RWPE2 (cell line): ENCODE measurements at regions not wholly inside any gene's neighbourhood (a gene's known extent, or its start where the extent isn't known, plus 50 kb on each side); places are given as distances from the start of the nearest gene placed in this dataset.

Experiments
- ATAC-seq: fragments of 200-7000 bp; cut with Tn5 transposase; 3 replicates; pipeline ENCODE4 v1.9.1; 2021; ENCODE audit warnings: low read depth
- DNase-seq: peaks from one replicate; pipeline ENCODE4 v3.0.0-alpha.2; 2020; ENCODE audit warnings: low spot score
- H3K27ac ChIP-seq: fragments of 450-650 bp; 2 replicates; pipeline ENCODE4 v1.5.1; 2017; ENCODE audit warnings: mild to moderate bottlenecking; ENCODE audit not compliant: poor library complexity, severe bottlenecking
- H3K27me3 ChIP-seq: fragments of 250-450 bp; sonication (Bioruptor Pico); 2 replicates; pipeline ENCODE4 v1.5.1; 2021; ENCODE audit warnings: mild to moderate bottlenecking, moderate library complexity; ENCODE audit not compliant: insufficient read depth, poor library complexity, severe bottlenecking
- H3K36me3 ChIP-seq: fragments of 250-450 bp; sonication (Bioruptor Pico); 2 replicates; pipeline ENCODE4 v1.5.1; 2020; ENCODE audit warnings: low read depth, mild to moderate bottlenecking, moderate library complexity
- H3K4me1 ChIP-seq: fragments of 250-450 bp; sonication (Bioruptor Pico); 2 replicates; pipeline ENCODE4 v1.5.1; 2021; ENCODE audit warnings: mild to moderate bottlenecking, moderate library complexity; ENCODE audit not compliant: insufficient read depth, poor library complexity, severe bottlenecking
- H3K4me3 ChIP-seq: fragments of 250-450 bp; sonication (Bioruptor Pico); 2 replicates; pipeline ENCODE4 v1.5.1; 2021; ENCODE audit warnings: mild to moderate bottlenecking, moderate library complexity; ENCODE audit not compliant: severe bottlenecking
- H3K9me3 ChIP-seq: fragments of 250-450 bp; sonication (Bioruptor Pico); 2 replicates; pipeline ENCODE4 v1.5.1; 2021; ENCODE audit warnings: mild to moderate bottlenecking, moderate library complexity; ENCODE audit not compliant: severe bottlenecking
- TF ChIP-seq, protein P1 (sequence below): fragments of 450-650 bp; IDR thresholded peaks from one replicate; pipeline ENCODE4 v1.5.1; 2017; ENCODE audit warnings: mild to moderate bottlenecking, moderate library complexity; ENCODE audit not compliant: poor library complexity, severe bottlenecking

DNA sequence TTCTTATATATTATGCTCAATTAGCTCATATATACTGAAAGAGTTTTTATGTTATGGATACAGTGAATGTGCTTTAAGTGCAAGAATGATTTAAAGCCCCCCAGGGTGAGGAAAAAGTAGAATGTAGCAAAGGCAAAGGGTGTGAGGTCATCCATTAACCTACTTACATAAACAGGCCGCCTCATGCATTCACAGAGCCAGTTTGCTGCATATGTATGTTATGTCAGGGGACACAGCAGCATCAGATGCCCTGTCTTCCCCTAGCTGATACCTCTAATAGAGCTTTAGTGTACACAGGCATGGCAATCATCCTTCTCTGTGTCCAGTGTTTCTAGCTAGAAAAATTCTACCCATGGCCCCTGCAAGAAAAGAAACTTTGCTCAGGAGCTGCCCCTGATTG, 187.8 kb upstream of the FSHR start:
- Histone ChIP-seq H3K4me3 (no peak overlapping the region), H3K9me3 (no peaks in the 10 kb centered on the region), H3K4me1 (no peaks in the 10 kb centered on the region), H3K27ac (no peak overlapping the region), H3K27me3 (no peaks in the 10 kb centered on the region), H3K36me3 (no peaks in the 10 kb centered on the region)
- TF ChIP-seq, protein P1, sequence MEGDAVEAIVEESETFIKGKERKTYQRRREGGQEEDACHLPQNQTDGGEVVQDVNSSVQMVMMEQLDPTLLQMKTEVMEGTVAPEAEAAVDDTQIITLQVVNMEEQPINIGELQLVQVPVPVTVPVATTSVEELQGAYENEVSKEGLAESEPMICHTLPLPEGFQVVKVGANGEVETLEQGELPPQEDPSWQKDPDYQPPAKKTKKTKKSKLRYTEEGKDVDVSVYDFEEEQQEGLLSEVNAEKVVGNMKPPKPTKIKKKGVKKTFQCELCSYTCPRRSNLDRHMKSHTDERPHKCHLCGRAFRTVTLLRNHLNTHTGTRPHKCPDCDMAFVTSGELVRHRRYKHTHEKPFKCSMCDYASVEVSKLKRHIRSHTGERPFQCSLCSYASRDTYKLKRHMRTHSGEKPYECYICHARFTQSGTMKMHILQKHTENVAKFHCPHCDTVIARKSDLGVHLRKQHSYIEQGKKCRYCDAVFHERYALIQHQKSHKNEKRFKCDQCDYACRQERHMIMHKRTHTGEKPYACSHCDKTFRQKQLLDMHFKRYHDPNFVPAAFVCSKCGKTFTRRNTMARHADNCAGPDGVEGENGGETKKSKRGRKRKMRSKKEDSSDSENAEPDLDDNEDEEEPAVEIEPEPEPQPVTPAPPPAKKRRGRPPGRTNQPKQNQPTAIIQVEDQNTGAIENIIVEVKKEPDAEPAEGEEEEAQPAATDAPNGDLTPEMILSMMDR: no peak
- no peak for ATAC-seq
- DNase-seq: no peak

DNA sequence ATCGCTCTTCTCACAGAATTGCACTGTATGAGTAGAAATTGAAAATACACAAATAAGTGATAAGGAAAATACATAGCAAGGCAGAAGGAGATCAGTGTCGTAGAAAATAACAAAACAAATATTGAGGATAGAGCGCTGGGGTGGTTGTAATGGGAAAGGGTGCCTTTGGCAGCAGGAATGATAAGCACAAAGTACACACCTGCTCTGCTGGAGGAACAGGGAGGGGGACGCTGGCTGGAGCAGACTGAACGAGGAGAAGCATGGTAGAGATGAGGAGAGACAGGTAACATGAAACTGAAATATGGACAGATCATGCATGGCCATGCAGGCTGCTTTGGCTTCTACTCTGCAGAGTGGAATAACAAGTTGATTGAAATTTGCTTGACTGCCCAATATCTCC, 181.2 kb upstream of the FSHR start:
- TF ChIP-seq, protein P1: no peak
- no peak for ATAC-seq
- Histone ChIP-seq H3K27ac (no peak overlapping the region), H3K9me3 (no peaks in the 10 kb centered on the region), H3K4me1 (no peaks in the 10 kb centered on the region), H3K36me3 (no peaks in the 10 kb centered on the region), H3K4me3 (no peak overlapping the region), H3K27me3 (no peaks in the 10 kb centered on the region)
- no peak for DNase-seq

DNA sequence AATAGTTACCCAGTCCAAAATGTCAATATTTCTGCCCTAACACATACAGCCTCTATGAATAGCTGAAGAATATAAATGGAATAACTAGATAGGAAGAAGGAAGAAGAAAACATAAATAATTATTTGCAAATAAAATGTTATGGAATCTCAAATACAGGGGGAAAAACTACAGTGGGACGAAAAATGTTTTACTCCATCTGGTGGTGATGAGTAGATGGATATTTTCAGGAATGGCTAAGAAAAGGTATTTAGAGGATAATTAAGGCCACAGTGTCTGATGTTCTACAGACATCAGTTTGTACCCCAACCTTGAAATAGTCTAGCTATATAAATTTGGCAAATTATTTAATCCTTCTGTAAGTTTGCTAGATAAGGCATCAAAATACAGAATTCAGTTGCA, 178.1 kb upstream of the FSHR start:
- no peak overlapping the region for H3K4me3 ChIP-seq
- no peak overlapping the region for H3K27ac ChIP-seq
- TF ChIP-seq, protein P1: no peak
- ATAC-seq (no peak), DNase-seq (no peak)
- no peaks in the 10 kb centered on the region for H3K4me1 ChIP-seq
- H3K27me3 ChIP-seq: no peaks in the 10 kb centered on the region
- no peaks in the 10 kb centered on the region for H3K36me3 ChIP-seq
- no peaks in the 10 kb centered on the region for H3K9me3 ChIP-seq

DNA sequence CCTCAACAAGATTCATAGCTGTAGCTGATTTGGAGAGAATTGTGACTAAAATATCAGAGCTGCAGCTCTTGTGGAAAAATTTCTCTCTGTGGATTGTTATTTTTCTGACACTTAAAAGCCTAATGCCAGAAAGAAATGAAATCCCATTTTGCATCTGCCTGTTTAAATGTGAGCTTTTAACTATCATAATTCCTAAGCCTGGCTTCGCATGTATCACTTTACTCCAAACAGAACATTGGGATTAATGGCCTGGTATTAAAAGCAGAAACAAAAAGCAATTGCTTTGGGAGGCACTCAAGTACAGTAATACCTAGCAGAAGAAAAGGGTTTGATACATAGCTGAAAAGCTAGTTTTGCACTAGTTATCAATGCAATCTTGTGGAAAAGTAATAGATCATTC, 164.2 kb upstream of the FSHR start:
- Histone ChIP-seq H3K27me3 (no peaks in the 10 kb centered on the region), H3K27ac (no peak overlapping the region), H3K4me1 (no peaks in the 10 kb centered on the region), H3K4me3 (no peak overlapping the region), H3K36me3 (no peaks in the 10 kb centered on the region), H3K9me3 (no peaks in the 10 kb centered on the region)
- DNase-seq: no peak
- TF ChIP-seq, protein P1: no peak
- ATAC-seq: no peak

DNA sequence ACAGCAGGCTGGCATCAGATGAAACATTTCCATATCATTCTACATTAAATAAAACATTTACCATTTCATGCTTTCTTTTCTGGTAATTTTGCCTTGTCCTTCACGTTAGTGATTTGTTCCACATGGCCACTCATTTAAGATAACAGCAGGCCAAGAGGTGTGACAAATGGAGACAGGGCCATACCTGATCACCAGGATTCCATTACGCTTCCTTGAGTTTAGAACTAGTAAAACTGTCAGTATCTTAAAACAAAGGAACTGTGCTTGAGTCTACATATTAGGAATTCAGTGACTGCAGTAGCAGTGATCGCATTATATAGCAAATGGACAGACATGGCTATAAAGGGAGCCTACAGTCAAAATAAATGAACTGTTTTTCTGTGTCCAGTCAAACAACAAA, 155.1 kb upstream of the FSHR start:
- TF ChIP-seq, protein P1: no peak
- Histone ChIP-seq H3K27ac (no peak overlapping the region), H3K36me3 (no peaks in the 10 kb centered on the region), H3K27me3 (no peaks in the 10 kb centered on the region), H3K4me3 (no peak overlapping the region), H3K9me3 (no peaks in the 10 kb centered on the region), H3K4me1 (no peaks in the 10 kb centered on the region)
- ATAC-seq (no peak), DNase-seq (no peak)
